Endodermal cell (in vitro differentiated cells): ENCODE measurements at regions not wholly inside any gene's neighbourhood (a gene's known extent, or its start where the extent isn't known, plus 50 kb on each side); places are given as distances from the start of the nearest gene placed in this dataset.

Experiments
- DNase-seq: peaks from one replicate; pipeline ENCODE4 v3.0.0-alpha.2; 2017
- H3K27ac ChIP-seq: 2 replicates; pipeline ENCODE4 v1.5.1; 2013; ENCODE audit warnings: mild to moderate bottlenecking, low read depth, low read length, moderate library complexity
- H3K27me3 ChIP-seq: 2 replicates; pipeline ENCODE4 v1.6.1; 2013; ENCODE audit warnings: mild to moderate bottlenecking, low read length, moderate library complexity; ENCODE audit not compliant: insufficient read depth, control insufficient read depth, poor library complexity, severe bottlenecking
- H3K36me3 ChIP-seq: 2 replicates; pipeline ENCODE4 v1.7.0; 2013; ENCODE audit warnings: mild to moderate bottlenecking, low read length, moderate library complexity; ENCODE audit not compliant: control insufficient read depth, insufficient read depth
- H3K4me1 ChIP-seq: one replicate; pipeline ENCODE4 v1.7.0; 2013; ENCODE audit warnings: low read length; ENCODE audit not compliant: control insufficient read depth, insufficient read depth
- H3K4me3 ChIP-seq: 2 replicates; pipeline ENCODE4 v1.5.1; 2013; ENCODE audit warnings: mild to moderate bottlenecking, low read length, moderate library complexity
- H3K9ac ChIP-seq: 2 replicates; pipeline ENCODE4 v1.6.1; 2013; ENCODE audit warnings: mild to moderate bottlenecking, low read length, moderate library complexity; ENCODE audit not compliant: poor library complexity, severe bottlenecking; ENCODE audit errors: extremely low read depth
- H3K9me3 ChIP-seq: 2 replicates; pipeline ENCODE4 v1.6.1; 2013; ENCODE audit warnings: mild to moderate bottlenecking, low read length, moderate library complexity; ENCODE audit not compliant: control insufficient read depth
- H3K27ac Mint-ChIP-seq: 2 replicates; pipeline ENCODE4 v1.8.0; 2020; ENCODE audit warnings: mixed read lengths
- H3K27me3 Mint-ChIP-seq: 2 replicates; pipeline ENCODE4 v1.8.0; 2021; ENCODE audit warnings: mild to moderate bottlenecking, mixed read lengths; ENCODE audit not compliant: insufficient read depth
- H3K36me3 Mint-ChIP-seq: 2 replicates; pipeline ENCODE4 v1.8.0; 2020; ENCODE audit warnings: low read depth, mixed read lengths
- H3K4me1 Mint-ChIP-seq: 2 replicates; pipeline ENCODE4 v1.8.0; 2020; ENCODE audit warnings: mixed read lengths
- H3K4me3 Mint-ChIP-seq: 2 replicates; pipeline ENCODE4 v1.8.0; 2020; ENCODE audit warnings: mild to moderate bottlenecking, moderate library complexity, mixed read lengths
- H3K9me3 Mint-ChIP-seq: 2 replicates; pipeline ENCODE4 v1.8.0; 2020; ENCODE audit warnings: mild to moderate bottlenecking, mixed read lengths
- WGBS, 2 experiments: methylation state at CpG; one replicate each; pipeline versions ENCODE4 v1.1.5 to v1.1.7; 2013; ENCODE audit warnings: missing lambda C conversion rate in 2 of 2, mixed read lengths in 1 of 2; ENCODE audit not compliant: insufficient coverage in 1 of 2, insufficient read length in 1 of 2; 5-methylcytosine and 5-hydroxymethylcytosine counted together
- TF ChIP-seq, protein P1 (sequence below): fragments of 200-600 bp; sonication (generic); conservative IDR thresholded peaks from 2 replicates; pipeline ENCODE4 v1.5.0; 2021; ENCODE audit warnings: antibody characterized with exemption, mild to moderate bottlenecking

DNA sequence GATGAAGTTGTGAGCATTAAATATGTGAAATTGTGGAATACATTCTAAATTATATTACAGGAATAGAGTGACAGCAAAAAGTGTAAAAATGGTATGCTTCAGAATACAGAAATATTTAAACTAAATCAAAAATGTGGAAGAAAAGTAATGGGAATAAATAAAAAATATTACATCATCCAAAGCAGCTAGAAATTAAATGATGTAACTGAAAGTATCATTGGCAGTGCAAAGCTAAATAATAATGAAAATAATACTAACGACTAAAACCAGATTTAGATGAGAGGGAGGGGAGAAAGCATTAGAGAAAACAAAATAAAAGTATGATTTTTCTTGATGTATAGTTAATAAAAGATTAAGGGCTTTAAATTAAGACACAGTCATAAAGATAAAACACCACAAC is 1104.0 kb downstream of the EPHA7 start:
- Histone ChIP-seq H3K4me1 (no peaks in the 10 kb centered on the region), H3K4me3 (no peak overlapping the region), H3K27me3 (no peaks in the 10 kb centered on the region), H3K9me3 (peaks cover 8% of the 10 kb centered on the region), H3K36me3 (no peaks in the 10 kb centered on the region), H3K27ac (no peak overlapping the region), H3K9ac (no peak overlapping the region)
- TF ChIP-seq, protein P1, sequence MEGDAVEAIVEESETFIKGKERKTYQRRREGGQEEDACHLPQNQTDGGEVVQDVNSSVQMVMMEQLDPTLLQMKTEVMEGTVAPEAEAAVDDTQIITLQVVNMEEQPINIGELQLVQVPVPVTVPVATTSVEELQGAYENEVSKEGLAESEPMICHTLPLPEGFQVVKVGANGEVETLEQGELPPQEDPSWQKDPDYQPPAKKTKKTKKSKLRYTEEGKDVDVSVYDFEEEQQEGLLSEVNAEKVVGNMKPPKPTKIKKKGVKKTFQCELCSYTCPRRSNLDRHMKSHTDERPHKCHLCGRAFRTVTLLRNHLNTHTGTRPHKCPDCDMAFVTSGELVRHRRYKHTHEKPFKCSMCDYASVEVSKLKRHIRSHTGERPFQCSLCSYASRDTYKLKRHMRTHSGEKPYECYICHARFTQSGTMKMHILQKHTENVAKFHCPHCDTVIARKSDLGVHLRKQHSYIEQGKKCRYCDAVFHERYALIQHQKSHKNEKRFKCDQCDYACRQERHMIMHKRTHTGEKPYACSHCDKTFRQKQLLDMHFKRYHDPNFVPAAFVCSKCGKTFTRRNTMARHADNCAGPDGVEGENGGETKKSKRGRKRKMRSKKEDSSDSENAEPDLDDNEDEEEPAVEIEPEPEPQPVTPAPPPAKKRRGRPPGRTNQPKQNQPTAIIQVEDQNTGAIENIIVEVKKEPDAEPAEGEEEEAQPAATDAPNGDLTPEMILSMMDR: no peak
- WGBS, 2 experiments: 100% methylated on average over 1 of the region's 1 CpG; no CpG with 5 or more reads in 1 of the 2 experiments
- H3K4me1 Mint-ChIP-seq: no peaks in the 10 kb centered on the region
- H3K27ac Mint-ChIP-seq: no peak overlapping the region
- no peak for DNase-seq
- no peaks in the 10 kb centered on the region for H3K36me3 Mint-ChIP-seq
- no peaks in the 10 kb centered on the region for H3K9me3 Mint-ChIP-seq
- no peak overlapping the region for H3K4me3 Mint-ChIP-seq
- no peaks in the 10 kb centered on the region for H3K27me3 Mint-ChIP-seq

DNA sequence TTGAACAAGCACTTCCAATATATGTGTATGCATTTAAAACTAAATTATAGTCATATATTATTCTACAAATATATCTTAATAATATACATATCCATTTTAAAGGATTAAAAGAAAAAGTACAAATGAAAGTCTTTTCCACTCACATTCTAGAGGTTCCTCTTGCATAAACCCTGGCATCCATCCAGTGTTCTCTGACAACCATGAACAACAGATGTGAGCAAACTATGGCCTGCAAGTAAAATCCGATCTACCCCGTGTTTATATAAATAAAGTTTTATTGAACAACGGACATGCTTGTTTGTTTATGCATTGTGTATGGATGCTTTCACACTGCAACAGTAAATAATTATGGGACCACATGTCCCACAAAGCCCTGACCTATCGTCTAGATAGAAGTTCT is 1122.3 kb downstream of the EPHA7 start:
- H3K27ac Mint-ChIP-seq: no peak overlapping the region
- no peaks in the 10 kb centered on the region for H3K27me3 Mint-ChIP-seq
- no peaks in the 10 kb centered on the region for H3K9me3 Mint-ChIP-seq
- TF ChIP-seq, protein P1: no peak
- no peaks in the 10 kb centered on the region for H3K9me3 ChIP-seq
- H3K36me3 ChIP-seq: no peaks in the 10 kb centered on the region
- 91 to 100% methylated on average over 1 to 4 of the region's 4 CpGs for WGBS, 2 experiments
- H3K4me1 Mint-ChIP-seq: peaks cover 2% of the 10 kb centered on the region
- no peaks in the 10 kb centered on the region for H3K27me3 ChIP-seq
- H3K9ac ChIP-seq: no peak overlapping the region
- H3K36me3 Mint-ChIP-seq: no peaks in the 10 kb centered on the region
- H3K4me3 Mint-ChIP-seq: no peak overlapping the region
- no peak for DNase-seq
- no peak overlapping the region for H3K4me3 ChIP-seq
- no peaks in the 10 kb centered on the region for H3K4me1 ChIP-seq
- H3K27ac ChIP-seq: no peak overlapping the region

DNA sequence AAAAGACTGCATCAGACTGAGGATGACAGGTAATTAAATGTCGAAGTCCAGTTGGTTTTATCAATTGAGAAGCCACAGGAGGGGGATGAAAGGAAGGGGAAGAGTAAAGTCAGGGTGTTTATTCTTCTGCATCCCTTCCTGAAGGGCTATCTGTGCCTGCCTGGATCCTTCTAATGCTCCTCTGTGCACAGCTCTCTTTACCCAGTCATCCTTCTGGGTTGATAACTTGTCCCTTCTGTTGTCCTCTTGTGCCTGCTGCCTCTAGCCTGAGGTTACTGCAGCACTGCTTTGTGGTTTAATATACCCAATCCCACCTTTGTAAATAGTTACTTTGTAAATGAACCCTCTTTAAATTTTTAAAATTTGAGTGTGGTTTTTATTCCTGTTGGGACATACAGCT is 1127.3 kb downstream of the EPHA7 start:
- WGBS, 2 experiments: 70% methylated on average over 1 of the region's 1 CpG; no CpG with 5 or more reads in 1 of the 2 experiments
- no peak for DNase-seq

More for the DNA sequence above, 1127.3 kb downstream of the EPHA7 start:
- no peak overlapping the region for H3K4me3 ChIP-seq
- no peaks in the 10 kb centered on the region for H3K36me3 ChIP-seq
- H3K36me3 Mint-ChIP-seq: no peaks in the 10 kb centered on the region
- H3K9me3 ChIP-seq: no peaks in the 10 kb centered on the region
- TF ChIP-seq, protein P1: peak; percentile 18
- no peak overlapping the region for H3K27ac ChIP-seq
- no peak overlapping the region for H3K9ac ChIP-seq
- H3K4me3 Mint-ChIP-seq: no peak overlapping the region
- H3K9me3 Mint-ChIP-seq: no peaks in the 10 kb centered on the region
- H3K4me1 Mint-ChIP-seq: peaks cover 9% of the 10 kb centered on the region
- no peaks in the 10 kb centered on the region for H3K27me3 ChIP-seq
- H3K27me3 Mint-ChIP-seq: no peaks in the 10 kb centered on the region
- no peak overlapping the region for H3K27ac Mint-ChIP-seq
- H3K4me1 ChIP-seq: no peaks in the 10 kb centered on the region
